ENCODE measurements at regions not wholly inside any gene's neighbourhood (a gene's known extent, or its start where the extent isn't known, plus 50 kb on each side); places are given as distances from the start of the nearest gene placed in this dataset.
"Not testable (repeated sequence)": the region's sequence is repeated elsewhere in the genome, so short reads cannot be mapped to it uniquely, and the experiment has no call there.

DNA sequence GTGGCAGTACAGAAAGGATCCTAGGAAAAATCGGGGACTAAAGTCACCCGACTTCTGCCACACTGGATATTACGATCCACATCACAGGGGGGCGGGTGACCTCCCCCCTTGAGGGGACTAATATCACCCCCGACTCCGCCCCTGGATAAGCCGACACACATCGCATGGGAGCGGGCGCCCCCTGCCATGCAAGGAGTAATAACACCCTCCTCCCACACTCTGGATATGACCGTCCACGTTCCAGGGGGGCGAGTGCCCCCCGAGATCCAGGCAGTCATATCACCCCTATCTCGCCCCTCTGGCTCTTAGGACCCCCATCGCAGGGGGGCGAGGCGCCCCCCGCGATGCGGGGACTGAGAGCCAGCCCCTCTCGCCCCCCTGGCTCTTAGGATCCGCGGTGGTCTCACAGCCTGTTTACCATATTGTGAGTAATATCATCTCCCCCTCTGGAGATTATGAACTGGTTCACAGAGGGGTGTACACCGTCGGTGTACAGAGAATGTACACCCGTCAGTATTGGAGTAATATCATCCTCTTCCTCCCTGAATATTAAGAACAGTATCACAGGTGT, 423.0 kb downstream of the DIRAS2 start:
- H3K4me3 ChIP-seq (ENCODE audit: low read depth, low read length): no peak overlapping the region
- no peaks in the 10 kb centered on the region for H3K4me1 Mint-ChIP-seq (ENCODE audit: low read depth, unreplicated experiment)
- CTCF ChIA-PET: no interaction called here
- no peaks in the 10 kb centered on the region for H3K9me3 Mint-ChIP-seq (ENCODE audit: unreplicated experiment)
- no peak overlapping the region for H3K4me3 Mint-ChIP-seq (ENCODE audit: unreplicated experiment)
- H3K4me1 ChIP-seq: no peaks in the 10 kb centered on the region
- H3K27me3 Mint-ChIP-seq (ENCODE audit: insufficient read depth, unreplicated experiment): no peaks in the 10 kb centered on the region
- no peaks in the 10 kb centered on the region for H3K36me3 Mint-ChIP-seq (ENCODE audit: insufficient read depth, unreplicated experiment)
- TF ChIP-seq, protein P1, sequence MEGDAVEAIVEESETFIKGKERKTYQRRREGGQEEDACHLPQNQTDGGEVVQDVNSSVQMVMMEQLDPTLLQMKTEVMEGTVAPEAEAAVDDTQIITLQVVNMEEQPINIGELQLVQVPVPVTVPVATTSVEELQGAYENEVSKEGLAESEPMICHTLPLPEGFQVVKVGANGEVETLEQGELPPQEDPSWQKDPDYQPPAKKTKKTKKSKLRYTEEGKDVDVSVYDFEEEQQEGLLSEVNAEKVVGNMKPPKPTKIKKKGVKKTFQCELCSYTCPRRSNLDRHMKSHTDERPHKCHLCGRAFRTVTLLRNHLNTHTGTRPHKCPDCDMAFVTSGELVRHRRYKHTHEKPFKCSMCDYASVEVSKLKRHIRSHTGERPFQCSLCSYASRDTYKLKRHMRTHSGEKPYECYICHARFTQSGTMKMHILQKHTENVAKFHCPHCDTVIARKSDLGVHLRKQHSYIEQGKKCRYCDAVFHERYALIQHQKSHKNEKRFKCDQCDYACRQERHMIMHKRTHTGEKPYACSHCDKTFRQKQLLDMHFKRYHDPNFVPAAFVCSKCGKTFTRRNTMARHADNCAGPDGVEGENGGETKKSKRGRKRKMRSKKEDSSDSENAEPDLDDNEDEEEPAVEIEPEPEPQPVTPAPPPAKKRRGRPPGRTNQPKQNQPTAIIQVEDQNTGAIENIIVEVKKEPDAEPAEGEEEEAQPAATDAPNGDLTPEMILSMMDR (IDR thresholded peaks at IDR 0.05; ENCODE audit: insufficient read depth in 1 of 2, low read depth in 1 of 2, low read length in 1 of 2, severe bottlenecking in 1 of 2, unreplicated experiment in 1 of 2): no peak
- no peaks in the 10 kb centered on the region for H3K36me3 ChIP-seq (ENCODE audit: control insufficient read depth, insufficient read depth, low read length)
- POLR2A ChIA-PET: no interaction called here
- no peak overlapping the region for H3K27ac Mint-ChIP-seq (ENCODE audit: unreplicated experiment)
- BruUV-seq (replicated peaks): no TSS peak
- intact Hi-C loops (cut with micrococcal nuclease; ENCODE audit: unreplicated experiment): no loop called here
- no peaks in the 10 kb centered on the region for H3K9me3 ChIP-seq
- H3K27me3 ChIP-seq (replicated peaks; ENCODE audit: control insufficient read depth, insufficient read depth, low read length): no peaks in the 10 kb centered on the region
- DNase-seq: no peak

DNA sequence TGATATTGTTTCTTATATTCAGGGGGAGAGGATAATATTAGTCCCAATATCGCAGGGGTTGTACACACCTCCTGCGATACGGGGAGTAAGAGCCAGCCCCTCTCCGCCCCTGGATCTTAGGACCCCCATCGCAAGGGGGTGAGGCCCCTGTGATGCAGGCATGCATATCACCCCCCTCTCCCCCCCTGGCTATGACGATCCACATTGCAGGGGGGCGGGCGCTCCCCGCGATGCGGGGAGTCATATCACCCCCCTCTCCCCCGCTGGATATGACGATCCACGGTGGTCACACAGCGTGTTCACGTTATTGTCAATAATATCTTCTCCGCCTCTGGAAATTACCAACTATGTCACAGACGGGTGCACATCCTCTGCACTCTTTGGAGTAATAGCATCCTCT, 420.7 kb downstream of the DIRAS2 start:
- H3K4me3 Mint-ChIP-seq (ENCODE audit: unreplicated experiment); H3K4me1 ChIP-seq; H3K4me3 ChIP-seq (ENCODE audit: low read depth, low read length); DNase-seq; H3K9me3 Mint-ChIP-seq (ENCODE audit: unreplicated experiment); H3K4me1 Mint-ChIP-seq (ENCODE audit: low read depth, unreplicated experiment); intact Hi-C loops (cut with micrococcal nuclease; ENCODE audit: unreplicated experiment); BruUV-seq (replicated peaks); POLR2A ChIA-PET; H3K36me3 ChIP-seq (ENCODE audit: control insufficient read depth, insufficient read depth, low read length); H3K36me3 Mint-ChIP-seq (ENCODE audit: insufficient read depth, unreplicated experiment); H3K27ac Mint-ChIP-seq (ENCODE audit: unreplicated experiment); CTCF ChIA-PET; H3K27me3 Mint-ChIP-seq (ENCODE audit: insufficient read depth, unreplicated experiment); H3K9me3 ChIP-seq; H3K27me3 ChIP-seq (replicated peaks; ENCODE audit: control insufficient read depth, insufficient read depth, low read length): not testable (repeated sequence)

DNA sequence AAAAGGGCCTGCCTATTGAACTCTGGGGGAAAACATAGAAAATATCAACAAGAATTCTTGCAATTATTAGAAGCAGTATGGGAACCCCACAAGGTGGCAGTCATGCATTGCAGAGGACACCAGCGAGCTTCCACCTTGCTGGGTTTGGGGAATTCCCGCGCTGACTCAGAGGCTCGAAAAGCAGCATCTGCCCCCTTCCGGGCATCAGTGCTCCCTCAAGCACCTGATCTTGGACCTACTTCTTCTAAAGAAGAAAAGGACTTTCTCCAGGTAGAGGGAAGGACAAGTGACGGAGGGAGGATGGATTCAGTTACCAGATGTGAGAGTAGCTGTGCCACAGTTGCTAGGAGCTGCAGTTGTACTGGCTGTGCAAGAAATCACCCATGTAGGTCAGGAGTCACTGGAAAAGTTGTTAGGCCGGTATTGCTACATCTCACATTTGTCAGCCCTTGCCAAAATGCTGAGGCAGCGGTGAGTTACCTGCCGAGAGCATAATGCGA, 415.7 kb downstream of the DIRAS2 start:
- H3K4me1 ChIP-seq; BruUV-seq (replicated peaks); POLR2A ChIA-PET; H3K27me3 ChIP-seq (replicated peaks; ENCODE audit: control insufficient read depth, insufficient read depth, low read length); H3K36me3 ChIP-seq (ENCODE audit: control insufficient read depth, insufficient read depth, low read length); H3K27me3 Mint-ChIP-seq (ENCODE audit: insufficient read depth, unreplicated experiment); H3K9me3 ChIP-seq; H3K4me3 Mint-ChIP-seq (ENCODE audit: unreplicated experiment); H3K27ac Mint-ChIP-seq (ENCODE audit: unreplicated experiment); H3K4me1 Mint-ChIP-seq (ENCODE audit: low read depth, unreplicated experiment); H3K36me3 Mint-ChIP-seq (ENCODE audit: insufficient read depth, unreplicated experiment); H3K4me3 ChIP-seq (ENCODE audit: low read depth, low read length); H3K9me3 Mint-ChIP-seq (ENCODE audit: unreplicated experiment): not testable (repeated sequence)
- CTCF ChIA-PET: interaction anchor here (0.9 kb wide), 1 partner anchor 416 kb away, joined by 6 read pairs; the partner anchor contains the start of gene DIRAS2
- intact Hi-C loops (cut with micrococcal nuclease; ENCODE audit: unreplicated experiment): loop anchor here (2.0 to 5.0 kb wide), 3 partner anchors 86 to 645 kb away; no protein-coding TSS in a partner anchor
- peak; percentile 65 to 67 for DNase-seq
- TF ChIP-seq, protein P1 (IDR thresholded peaks at IDR 0.05; ENCODE audit: insufficient read depth in 1 of 2, low read depth in 1 of 2, low read length in 1 of 2, severe bottlenecking in 1 of 2, unreplicated experiment in 1 of 2): peak; percentile 38 to 60

DNA sequence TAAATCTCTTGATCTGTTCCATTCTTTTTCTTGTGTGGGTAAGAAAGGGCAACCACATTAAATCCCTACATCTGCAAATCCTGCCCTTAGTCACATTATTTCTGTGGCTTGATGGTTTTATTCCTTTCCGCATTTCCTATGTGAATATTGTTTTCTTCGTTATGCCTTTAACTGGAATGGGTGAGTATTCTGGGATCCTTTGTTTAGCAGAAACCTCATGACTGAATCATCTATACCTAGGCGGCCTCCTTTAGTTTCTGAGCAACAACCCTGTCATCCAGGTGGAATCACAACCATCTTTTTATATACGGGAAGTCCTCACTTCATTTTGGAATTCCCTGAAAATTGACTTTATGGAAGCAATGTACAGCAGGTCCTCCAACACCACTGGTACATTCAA, 409.5 kb downstream of the DIRAS2 start:
- H3K4me3 Mint-ChIP-seq (ENCODE audit: unreplicated experiment); H3K36me3 ChIP-seq (ENCODE audit: control insufficient read depth, insufficient read depth, low read length); H3K27ac Mint-ChIP-seq (ENCODE audit: unreplicated experiment); DNase-seq; CTCF ChIA-PET; H3K27me3 Mint-ChIP-seq (ENCODE audit: insufficient read depth, unreplicated experiment); H3K9me3 ChIP-seq; H3K27me3 ChIP-seq (replicated peaks; ENCODE audit: control insufficient read depth, insufficient read depth, low read length); H3K36me3 Mint-ChIP-seq (ENCODE audit: insufficient read depth, unreplicated experiment); H3K9me3 Mint-ChIP-seq (ENCODE audit: unreplicated experiment); POLR2A ChIA-PET; BruUV-seq (replicated peaks); H3K4me3 ChIP-seq (ENCODE audit: low read depth, low read length); H3K4me1 ChIP-seq; H3K4me1 Mint-ChIP-seq (ENCODE audit: low read depth, unreplicated experiment); intact Hi-C loops (cut with micrococcal nuclease; ENCODE audit: unreplicated experiment): not testable (repeated sequence)

Measured in Caco-2 (cell line).